Right ventricle myocardium inferior (tissue), 1 donor: ENCODE measurements at regions not wholly inside any gene's neighbourhood (a gene's known extent, or its start where the extent isn't known, plus 50 kb on each side); places are given as distances from the start of the nearest gene placed in this dataset.

Experiments
- ATAC-seq: fragments of 200-7000 bp; cut with Tn5 transposase; one replicate; pipeline ENCODE4 v1.9.1; 2020; ENCODE audit warnings: mild to moderate bottlenecking, moderate library complexity
- DNase-seq: peaks from one replicate; pipeline ENCODE4 v3.0.0; 2021; ENCODE audit errors: missing footprints
- intact Hi-C: fragments of 100-400 bp; cut with DNase I; formaldehyde crosslinking; loops from one replicate; pipeline ENCODE4 v1.11.0; 2022
- donor health status: DM: no; HTN: yes; CAD: no; lungs with severe emphysema.

DNA sequence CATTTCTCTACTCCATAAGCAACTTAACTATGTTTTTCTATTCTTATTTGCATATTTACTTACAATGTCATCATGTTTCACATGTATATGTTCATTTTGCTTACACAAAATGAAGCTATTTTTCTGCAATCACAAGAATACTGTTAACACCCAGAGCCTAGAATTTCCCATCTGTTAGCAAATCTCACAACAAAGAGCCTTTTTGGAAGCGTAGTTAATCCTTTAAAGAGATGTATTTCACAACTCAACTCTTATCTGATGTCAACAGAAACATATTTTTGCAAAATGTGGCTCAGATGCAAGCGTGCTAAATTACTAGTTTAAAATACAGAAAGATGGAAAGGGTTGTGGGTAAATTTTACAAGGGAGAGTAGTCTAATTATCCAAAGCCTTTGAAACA is 110.6 kb upstream of the COL1A2 start:
- DNase-seq = no peak
- peak; percentile 49 for ATAC-seq
- intact Hi-C loops = loop anchor here (10.0 kb wide), 1 partner anchor 921 kb away; no protein-coding TSS in a partner anchor

DNA sequence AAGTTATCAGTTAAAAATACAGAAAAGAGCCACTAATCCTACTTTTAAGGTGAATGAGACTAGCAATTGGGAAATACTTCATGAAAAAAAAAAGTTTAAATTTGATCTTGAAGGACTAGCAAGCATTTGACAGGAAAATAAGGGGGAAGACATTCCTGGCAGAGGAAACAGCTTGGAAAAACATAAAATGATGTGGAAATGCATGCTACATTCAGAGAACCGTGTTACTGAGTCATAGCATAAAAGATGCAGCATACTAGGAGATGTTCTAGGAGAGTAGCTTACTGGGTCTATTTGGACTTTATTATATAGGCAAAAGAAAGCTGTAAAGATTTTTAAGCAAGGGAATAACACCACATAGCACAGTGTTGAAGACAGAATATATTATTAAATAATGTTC is 108.6 kb upstream of the COL1A2 start:
- no peak for DNase-seq
- intact Hi-C loops = loop anchor here (10.0 kb wide), 1 partner anchor 919 kb away; no protein-coding TSS in a partner anchor
- ATAC-seq = no peak

DNA sequence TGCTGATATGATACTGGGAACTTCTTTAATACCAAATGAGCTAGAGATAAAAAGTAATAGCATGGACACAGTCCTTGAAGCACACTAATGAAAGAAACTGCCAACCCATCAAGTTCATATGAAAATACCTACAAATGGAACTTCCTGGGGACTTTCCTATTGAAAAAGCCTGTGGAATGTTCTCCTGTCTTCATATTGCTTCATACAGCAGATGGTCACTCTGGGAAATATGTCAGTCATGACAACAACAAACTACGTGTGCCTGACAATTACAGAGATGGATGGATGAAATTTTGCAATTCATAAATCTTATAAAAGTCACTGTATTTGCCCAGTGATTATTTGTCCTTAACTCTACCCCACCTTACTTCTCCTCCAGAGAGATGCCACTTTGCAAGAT is 106.6 kb upstream of the COL1A2 start:
- intact Hi-C loops = loop anchor here (10.0 kb wide), 1 partner anchor 917 kb away; no protein-coding TSS in a partner anchor
- no peak for ATAC-seq
- no peak for DNase-seq

DNA sequence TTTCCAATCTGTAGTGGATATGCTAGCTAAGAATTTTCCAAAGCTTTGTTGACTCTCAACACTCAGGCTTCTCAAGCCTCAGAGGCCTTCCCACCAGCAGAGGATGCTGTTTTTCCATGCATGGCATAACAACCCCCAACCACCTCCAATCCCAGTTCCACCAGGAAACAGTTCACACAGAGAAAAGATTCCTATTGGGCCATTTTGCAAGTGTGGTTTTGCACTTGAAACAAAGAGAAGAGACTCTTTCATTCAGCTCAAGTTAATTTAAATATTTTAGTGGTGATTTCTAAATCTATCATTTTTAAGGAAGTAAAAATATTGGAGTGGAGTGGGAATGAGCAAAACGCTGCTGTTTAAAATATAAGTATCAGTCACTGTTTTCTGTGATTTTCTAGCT is 105.6 kb upstream of the COL1A2 start:
- intact Hi-C loops = loop anchor here (10.0 kb wide), 1 partner anchor 916 kb away; no protein-coding TSS in a partner anchor
- DNase-seq = no peak
- ATAC-seq = peak; percentile 85

DNA sequence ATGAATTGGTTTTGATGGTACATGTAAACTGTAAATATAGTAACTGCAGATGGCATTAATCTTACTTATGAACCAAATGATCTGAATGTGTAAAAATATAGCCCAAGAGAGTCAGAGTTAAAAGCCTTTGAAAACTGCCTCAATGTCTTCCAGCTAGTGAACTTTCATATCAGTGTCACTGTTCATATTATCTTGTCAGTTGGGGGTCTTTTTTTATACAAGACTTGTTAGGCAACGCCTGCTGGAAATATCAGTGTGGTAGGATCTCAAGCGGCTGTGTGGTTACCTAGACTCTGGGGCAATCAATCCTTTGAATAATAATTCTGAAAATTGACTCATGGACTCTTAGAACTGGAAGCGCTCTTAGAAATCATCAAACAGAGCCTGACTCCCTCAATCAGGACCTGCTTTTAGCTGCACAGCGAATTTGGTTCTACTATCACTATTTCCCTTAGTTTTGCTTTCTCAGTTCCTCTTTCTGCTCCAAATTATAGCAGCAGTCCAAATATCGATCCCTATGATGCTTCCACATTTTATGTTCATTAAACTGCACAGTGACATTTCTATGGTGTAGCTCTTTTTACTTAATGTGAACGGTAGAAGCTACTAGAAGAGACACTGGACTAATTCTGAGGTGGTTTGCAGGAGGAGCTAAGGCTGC is 100.1 kb upstream of the COL1A2 start:
- intact Hi-C loops = loop anchor here (5.0 kb wide), 1 partner anchor 1183 kb away; no protein-coding TSS in a partner anchor
- ATAC-seq (no peak), DNase-seq (no peak)

DNA sequence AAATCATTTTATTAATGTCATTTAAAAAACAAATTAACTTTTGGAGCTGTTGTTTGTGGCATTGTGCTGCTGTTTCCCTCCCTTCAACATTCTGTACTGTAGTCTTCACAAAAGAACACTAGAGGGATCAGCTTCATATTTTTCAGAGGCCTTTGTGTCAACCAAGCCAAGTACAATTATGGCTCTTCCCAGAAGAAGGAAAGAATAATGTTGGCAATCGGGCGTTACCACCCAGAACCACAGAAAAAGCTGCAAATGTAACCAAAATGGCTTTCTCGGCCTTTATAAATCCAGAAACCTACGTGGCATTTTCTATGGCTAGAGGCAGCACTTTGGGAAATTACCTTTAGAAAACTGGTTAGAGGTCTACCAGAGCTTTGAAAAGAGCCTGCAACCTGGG is 98.8 kb upstream of the COL1A2 start:
- ATAC-seq (peak; percentile 80), DNase-seq (no peak)
- intact Hi-C loops = loop anchor here (1.0 to 2.0 kb wide), 2 partner anchors 79 to 99 kb away; no protein-coding TSS in a partner anchor

DNA sequence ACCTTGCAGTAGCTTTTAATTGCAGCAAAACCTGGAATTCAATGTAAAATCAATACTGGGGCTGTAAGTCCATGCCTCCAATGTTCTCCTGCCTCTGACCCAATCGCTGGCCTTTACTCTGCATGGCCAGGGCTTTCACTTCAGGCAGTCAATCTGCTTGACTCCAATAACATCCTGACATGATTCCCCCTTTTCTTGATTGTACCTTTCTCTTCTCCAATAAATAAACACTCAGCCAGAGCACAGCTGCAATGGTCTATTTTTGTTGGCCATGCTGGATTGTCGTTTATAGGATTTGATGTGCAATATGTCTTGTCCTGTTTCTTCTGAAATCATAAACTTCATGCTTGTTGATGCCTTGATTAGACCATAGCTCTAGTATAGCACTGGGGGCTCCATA is 97.8 kb upstream of the COL1A2 start:
- DNase-seq = no peak
- ATAC-seq = no peak
- intact Hi-C loops = loop anchor here (1.0 to 2.0 kb wide), 2 partner anchors 78 to 98 kb away; no protein-coding TSS in a partner anchor

DNA sequence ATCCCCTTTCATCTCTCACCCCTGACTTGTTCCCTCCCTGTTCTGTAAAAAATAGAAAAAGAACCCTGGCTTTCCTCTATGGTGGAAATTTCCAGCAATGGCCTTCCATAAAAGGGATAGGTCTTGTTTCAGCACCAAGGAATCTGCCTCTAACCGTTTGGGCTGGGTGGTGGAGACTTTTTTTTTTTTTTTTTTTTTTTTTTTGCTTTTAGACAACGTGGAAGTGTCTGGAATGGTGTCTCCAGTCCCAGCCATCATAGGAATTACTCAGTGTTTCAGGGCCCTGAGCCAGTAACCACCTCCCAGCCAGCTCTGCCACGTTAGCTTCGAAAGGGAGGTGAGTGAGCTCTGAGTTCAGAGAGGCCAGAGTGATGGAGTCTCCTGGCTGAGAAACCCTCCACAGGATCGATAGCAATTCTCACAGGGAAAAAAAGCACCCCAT is 97.3 kb upstream of the COL1A2 start:
- intact Hi-C loops = loop anchor here (2.0 kb wide), 1 partner anchor 77 kb away; no protein-coding TSS in a partner anchor
- peak; percentile 74 for ATAC-seq

DNA sequence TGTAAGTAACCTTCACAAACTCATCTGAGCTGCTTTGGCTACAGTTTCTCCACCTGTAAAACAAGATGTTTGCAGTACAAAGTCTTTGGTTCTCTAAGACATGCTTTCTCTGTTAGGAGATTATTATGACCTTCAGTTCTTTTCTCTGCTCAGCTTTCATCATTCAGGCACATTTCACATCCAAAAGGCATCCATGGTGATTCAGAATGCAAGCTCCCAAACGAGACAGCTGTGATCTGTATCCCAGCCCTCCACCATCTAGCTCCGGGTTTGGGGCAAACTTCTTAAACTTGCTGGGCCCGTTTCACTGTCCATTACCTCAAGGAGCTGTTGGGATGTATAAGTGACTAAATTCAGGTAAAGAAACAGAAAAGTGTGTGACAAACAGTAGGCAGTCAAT is 95.8 kb upstream of the COL1A2 start:
- no peak for ATAC-seq
- DNase-seq = no peak
- intact Hi-C loops = no loop called here

More for the DNA sequence above, 97.3 kb upstream of the COL1A2 start:
- DNase-seq = peak; percentile 64

DNA sequence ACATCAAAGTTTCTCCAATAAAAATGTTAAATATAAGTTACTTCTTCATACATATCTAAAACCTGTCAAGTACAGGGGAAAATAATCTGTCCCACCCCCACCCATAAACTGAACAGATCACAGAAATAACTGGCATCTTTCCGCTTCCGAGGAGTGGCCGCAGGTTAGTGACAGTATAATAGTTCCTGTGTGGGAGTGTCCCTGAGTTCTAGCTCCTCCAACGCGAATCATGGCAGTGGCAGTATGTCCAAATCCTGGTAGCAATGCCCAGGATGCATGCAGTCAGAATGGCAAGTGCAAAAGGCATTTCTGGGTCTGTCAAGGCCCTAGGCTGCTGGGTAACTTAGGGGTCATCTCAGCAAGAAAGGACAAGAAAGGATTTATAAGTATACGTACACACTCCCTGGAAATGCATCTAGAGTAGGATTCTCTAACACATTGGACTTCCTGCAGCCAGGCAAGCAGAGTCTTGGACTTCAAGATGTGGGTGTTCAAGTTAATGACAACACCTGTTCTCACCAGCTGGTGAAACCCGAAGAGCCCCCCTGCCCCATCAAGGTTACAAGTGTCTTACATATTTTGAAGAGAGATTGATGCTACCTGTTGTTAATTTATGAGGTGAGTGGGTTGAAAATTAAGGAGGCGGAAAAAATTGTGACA is 94.4 kb upstream of the COL1A2 start:
- ATAC-seq = no peak
- no peak for DNase-seq
- intact Hi-C loops = no loop called here

DNA sequence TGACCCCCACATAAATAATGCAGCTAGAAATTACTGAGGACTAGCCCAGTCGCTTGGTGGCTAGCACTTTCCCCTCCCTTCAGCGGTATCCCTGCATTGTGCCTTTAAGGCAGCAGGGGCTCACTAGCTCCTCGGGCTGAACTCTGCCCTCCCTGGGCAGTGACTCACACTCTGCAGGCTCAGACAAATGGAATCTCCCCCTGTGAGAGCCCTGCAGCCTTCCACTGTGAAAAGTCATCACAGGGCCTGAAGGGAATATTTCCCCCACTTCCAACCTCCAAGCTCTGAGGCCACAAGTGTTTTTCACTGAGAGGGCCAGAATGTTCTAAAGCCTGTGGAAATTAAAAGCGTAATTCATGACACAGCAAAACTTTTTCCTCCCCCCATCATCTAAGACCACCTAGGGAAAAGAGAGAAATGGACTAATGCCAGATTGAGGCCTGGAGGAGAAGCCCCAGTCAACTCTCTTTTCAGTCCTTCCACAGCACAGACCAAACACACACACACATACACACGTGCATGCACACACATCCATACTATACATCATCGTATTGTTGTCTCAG is 93.6 kb upstream of the COL1A2 start:
- DNase-seq = peak; percentile 80
- ATAC-seq = peak; percentile 86
- intact Hi-C loops = no loop called here

DNA sequence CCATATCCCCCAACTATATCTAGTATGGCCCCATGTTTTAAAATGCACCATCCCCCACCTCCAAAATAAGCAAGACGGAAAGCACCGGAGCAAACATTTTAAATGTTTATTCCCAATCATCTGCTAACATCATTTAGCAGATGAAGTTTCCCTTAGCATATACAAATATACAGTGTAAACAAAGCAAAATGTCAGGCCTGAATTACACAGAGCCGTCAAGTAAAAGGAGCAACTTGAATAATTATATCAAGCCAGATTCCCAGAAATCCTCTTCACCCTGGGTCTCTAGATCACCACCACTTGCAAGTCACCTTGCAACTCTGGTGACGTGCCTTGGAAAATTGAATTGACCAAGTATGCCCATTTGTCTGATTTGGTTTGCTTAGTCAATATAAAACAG is 91.6 kb upstream of the COL1A2 start:
- intact Hi-C loops = no loop called here
- ATAC-seq = no peak
- DNase-seq = no peak

DNA sequence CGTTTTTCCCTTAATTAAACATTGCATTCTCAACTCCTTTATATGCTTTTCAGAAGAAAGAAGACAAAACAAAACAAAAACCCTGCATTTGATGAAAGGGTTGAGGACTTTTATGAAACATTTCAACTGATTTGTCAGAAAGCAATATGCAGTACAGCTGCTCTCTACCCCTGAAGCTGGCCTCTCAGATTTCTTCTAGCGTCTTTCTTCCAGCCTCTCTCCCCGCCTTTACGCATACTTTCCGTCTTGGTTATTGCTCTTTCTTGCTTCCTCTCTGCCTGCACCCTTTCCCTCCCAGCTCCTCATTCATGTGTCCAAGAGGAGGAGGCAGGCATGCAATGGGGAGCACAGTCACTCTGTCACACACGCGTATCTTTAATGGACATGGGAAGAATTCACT is 91.0 kb upstream of the COL1A2 start:
- ATAC-seq = peak; percentile 59
- intact Hi-C loops = no loop called here
- no peak for DNase-seq

DNA sequence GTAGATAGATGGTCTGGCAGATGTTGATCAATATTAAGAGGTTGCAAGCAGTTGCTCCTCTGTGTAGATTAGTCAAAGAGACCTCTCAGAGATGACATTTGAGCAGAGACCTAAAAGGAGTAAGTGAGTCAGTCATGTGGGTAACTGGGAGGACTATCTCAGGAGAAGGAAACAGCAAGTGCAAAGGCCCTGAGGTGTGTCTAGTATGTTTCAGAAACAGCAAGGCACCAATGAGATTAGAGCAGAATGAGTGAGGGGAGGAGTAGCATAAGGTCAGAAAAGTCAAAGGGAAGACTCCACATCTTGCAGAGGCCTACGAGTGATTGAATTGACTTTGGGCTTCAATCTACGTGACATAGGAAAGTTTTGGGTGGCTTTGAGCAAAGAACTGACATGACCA is 89.8 kb upstream of the COL1A2 start:
- intact Hi-C loops = no loop called here
- ATAC-seq = no peak
- DNase-seq = no peak

DNA sequence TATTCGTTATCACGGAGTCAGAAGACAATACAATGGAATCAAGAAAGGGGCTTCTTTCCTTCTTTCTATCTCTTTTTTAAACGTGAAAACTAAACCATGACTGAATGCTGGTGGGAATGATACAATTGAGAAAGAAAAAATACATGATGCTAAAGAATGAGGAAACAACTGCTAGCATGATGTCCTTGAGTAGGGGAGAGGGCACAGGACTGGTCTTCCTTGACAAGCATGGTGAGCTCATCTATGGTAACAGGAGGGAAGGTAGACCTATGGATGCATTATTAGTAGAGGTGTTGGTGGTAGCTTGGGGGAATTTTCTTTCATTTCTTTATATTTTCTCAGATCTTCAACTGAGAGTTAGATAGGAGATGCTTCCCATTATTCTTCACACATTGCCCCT is 88.9 kb upstream of the COL1A2 start:
- intact Hi-C loops = no loop called here
- no peak for DNase-seq
- no peak for ATAC-seq

DNA sequence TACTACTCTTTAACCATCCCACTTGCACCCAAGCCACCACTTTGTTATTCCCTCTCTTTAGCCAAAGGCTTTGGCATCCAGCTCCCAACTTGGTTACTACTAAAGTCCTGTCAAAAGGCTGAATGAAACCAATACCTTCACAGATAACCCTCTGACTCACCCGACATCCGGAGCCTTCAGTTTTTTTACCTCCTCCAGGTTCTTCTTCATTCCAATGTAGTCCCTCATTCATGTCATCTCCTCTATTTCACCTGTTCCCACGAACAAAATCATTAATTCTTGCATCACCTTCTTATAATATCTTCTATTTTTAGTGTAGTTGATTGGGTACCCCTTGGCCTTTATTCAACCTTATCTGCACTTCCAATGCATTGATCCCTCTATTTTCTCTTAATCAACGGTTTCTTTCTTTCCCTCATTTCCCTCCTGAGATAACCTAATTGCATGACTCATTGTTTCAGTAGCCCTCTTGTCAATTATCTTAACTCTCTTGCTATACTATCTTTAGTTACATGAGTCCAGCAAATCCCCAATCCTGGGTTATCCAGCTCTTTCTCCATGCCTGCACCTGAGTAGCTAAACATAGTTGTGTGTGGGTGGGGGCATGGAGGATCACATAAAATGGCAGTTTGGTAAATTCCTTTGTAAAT is 87.2 kb upstream of the COL1A2 start:
- DNase-seq (no peak), ATAC-seq (no peak)
- intact Hi-C loops = no loop called here

DNA sequence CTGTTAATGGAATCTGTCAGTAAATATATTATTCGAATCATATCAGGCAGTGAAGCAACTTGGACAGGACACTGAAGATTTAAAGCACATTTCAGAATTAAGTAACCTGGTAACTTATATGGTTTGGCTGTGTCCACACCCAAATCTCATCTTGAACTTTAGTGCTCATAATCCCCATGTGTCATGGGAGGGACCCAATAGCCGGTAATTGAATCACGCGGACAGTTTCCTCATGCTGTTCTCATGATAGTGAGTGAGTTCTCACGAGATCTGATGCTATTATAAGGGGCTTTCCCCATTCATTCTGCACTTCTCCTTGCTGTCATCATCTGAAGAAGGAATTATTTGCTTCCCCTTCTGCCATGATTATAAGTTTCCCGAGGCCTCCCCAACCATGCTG is 83.2 kb upstream of the COL1A2 start:
- ATAC-seq = no peak
- intact Hi-C loops = loop anchor here (5.0 kb wide), 1 partner anchor 56 kb away; no protein-coding TSS in a partner anchor
- DNase-seq = no peak

DNA sequence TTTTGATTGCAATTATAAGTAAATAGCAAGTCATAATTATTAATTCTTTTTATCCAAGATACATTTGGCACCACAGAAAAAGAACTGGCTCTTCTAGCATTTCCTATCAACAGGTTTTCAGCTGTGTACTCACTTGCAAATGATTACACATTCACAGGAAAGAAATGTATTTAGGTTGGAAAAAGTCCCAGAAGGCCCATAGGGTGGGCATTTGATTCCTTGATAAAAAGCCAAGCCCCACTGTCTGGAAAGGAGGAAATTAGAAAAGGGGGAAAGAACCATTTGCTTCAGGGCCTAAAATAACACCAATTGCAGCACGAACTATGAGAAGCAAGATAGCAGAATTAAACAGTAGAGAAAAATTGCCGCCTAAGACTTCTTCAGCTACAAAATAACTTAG is 80.8 kb upstream of the COL1A2 start:
- no peak for ATAC-seq
- no peak for DNase-seq
- intact Hi-C loops = loop anchor here (5.0 kb wide), 1 partner anchor 53 kb away; no protein-coding TSS in a partner anchor
